Osteoblast (primary cell): ENCODE measurements at regions not wholly inside any gene's neighbourhood (a gene's known extent, or its start where the extent isn't known, plus 50 kb on each side); places are given as distances from the start of the nearest gene placed in this dataset.
"Not testable (repeated sequence)": the region's sequence is repeated elsewhere in the genome, so short reads cannot be mapped to it uniquely, and the experiment has no call there.

Experiments used
- DNase-seq: peaks from one replicate; pipeline ENCODE4 v3.0.0; 2011; ENCODE audit warnings: low spot score, mixed read lengths; ENCODE audit not compliant: insufficient read length; ENCODE audit errors: missing footprints
- H2AFZ ChIP-seq: 2 replicates; pipeline ENCODE4 v1.6.0; 2011; ENCODE audit warnings: mild to moderate bottlenecking, low read length
- H3K27ac ChIP-seq: 2 replicates; pipeline ENCODE4 v1.5.1; 2011; ENCODE audit warnings: mild to moderate bottlenecking, low read depth, low read length, moderate library complexity
- H3K27me3 ChIP-seq: 2 replicates; pipeline ENCODE4 v1.6.0; 2012; ENCODE audit warnings: mild to moderate bottlenecking, control low read depth, inconsistent platforms, low read length, moderate library complexity; ENCODE audit not compliant: insufficient read depth
- H3K36me3 ChIP-seq: 2 replicates; pipeline ENCODE4 v1.5.1; 2011; ENCODE audit warnings: mild to moderate bottlenecking, low read length, control low read depth, moderate library complexity; ENCODE audit not compliant: insufficient read depth
- H3K4me1 ChIP-seq: 2 replicates; pipeline ENCODE4 v1.5.1; 2011; ENCODE audit warnings: mild to moderate bottlenecking, low read length, control low read depth, moderate library complexity; ENCODE audit not compliant: insufficient read depth
- H3K4me2 ChIP-seq: 2 replicates; pipeline ENCODE4 v1.6.0; 2011; ENCODE audit warnings: mild to moderate bottlenecking, low read length; ENCODE audit not compliant: insufficient read depth
- H3K4me3 ChIP-seq: fragments of 200-600 bp; sonication (generic); 3 replicates; pipeline ENCODE4 v1.5.1; 2012; ENCODE audit warnings: mild to moderate bottlenecking, low read length, inconsistent platforms; ENCODE audit not compliant: insufficient read depth
- H3K79me2 ChIP-seq: 2 replicates; pipeline ENCODE4 v1.6.0; 2012; ENCODE audit warnings: mild to moderate bottlenecking, low read length, control low read depth, inconsistent platforms; ENCODE audit not compliant: insufficient read depth
- H3K9me3 ChIP-seq: 2 replicates; pipeline ENCODE4 v1.5.1; 2011; ENCODE audit warnings: low read depth, low read length, control low read depth
- H4K20me1 ChIP-seq: 2 replicates; pipeline ENCODE4 v1.6.0; 2012; ENCODE audit warnings: mild to moderate bottlenecking, low read length, control low read depth; ENCODE audit not compliant: insufficient read depth
- CTCF ChIP-seq: IDR thresholded peaks from 2 replicates; pipeline ENCODE4 v1.5.1; 2011; ENCODE audit warnings: mild to moderate bottlenecking, low read depth, low read length, moderate library complexity; ENCODE audit errors: extremely low read depth

GRCh38 chr12:97886511-97887176, 424.0 kb downstream of the RMST start:
- Histone ChIP-seq H4K20me1 (no peaks in the 10 kb centered on the region), H3K36me3 (no peaks in the 10 kb centered on the region), H3K9me3 (no peaks in the 10 kb centered on the region), H3K4me2 (no peak overlapping the region), H3K27ac (no peak overlapping the region), H3K4me1 (no peaks in the 10 kb centered on the region), H3K79me2 (no peaks in the 10 kb centered on the region), H3K27me3 (no peaks in the 10 kb centered on the region), H2AFZ (no peak overlapping the region), H3K4me3 (no peak overlapping the region)
- DNase-seq, result no peak
- TF ChIP-seq CTCF, result no peak

GRCh38 chr12:97897881-97898280, 435.3 kb downstream of the RMST start:
- not testable (repeated sequence) for DNase-seq, H3K79me2 ChIP-seq, H4K20me1 ChIP-seq, H3K4me2 ChIP-seq, H3K4me3 ChIP-seq, H3K36me3 ChIP-seq, H2AFZ ChIP-seq, H3K4me1 ChIP-seq, H3K27me3 ChIP-seq, H3K9me3 ChIP-seq, H3K27ac ChIP-seq

GRCh38 chr12:97899529-97899928, 436.9 kb downstream of the RMST start:
- Histone ChIP-seq H3K9me3 (no peaks in the 10 kb centered on the region), H3K36me3 (no peaks in the 10 kb centered on the region), H3K4me2 (no peak overlapping the region), H3K4me3 (no peak overlapping the region), H3K79me2 (no peaks in the 10 kb centered on the region), H4K20me1 (no peaks in the 10 kb centered on the region), H3K4me1 (no peaks in the 10 kb centered on the region), H2AFZ (no peak overlapping the region), H3K27me3 (no peaks in the 10 kb centered on the region), H3K27ac (no peak overlapping the region)
- no peak for DNase-seq
- no peak for TF ChIP-seq CTCF

- TF ChIP-seq CTCF, result no peak
- no peak overlapping the region for H2AFZ ChIP-seq
- H3K79me2 ChIP-seq, result no peaks in the 10 kb centered on the region
- H4K20me1 ChIP-seq, result no peaks in the 10 kb centered on the region
- no peak overlapping the region for H3K4me3 ChIP-seq
- H3K27me3 ChIP-seq, result no peaks in the 10 kb centered on the region
- no peak overlapping the region for H3K27ac ChIP-seq
- H3K9me3 ChIP-seq, result no peaks in the 10 kb centered on the region
- no peaks in the 10 kb centered on the region for H3K4me1 ChIP-seq
- no peak for DNase-seq
- H3K4me2 ChIP-seq, result no peak overlapping the region
- H3K36me3 ChIP-seq, result no peaks in the 10 kb centered on the region
Observed at GRCh38 chr12:97899956-97900355, 437.4 kb downstream of the RMST start.
